GM19025 (cell line): ENCODE measurements at regions not wholly inside any gene's neighbourhood (a gene's known extent, or its start where the extent isn't known, plus 50 kb on each side); places are given as distances from the start of the nearest gene placed in this dataset.

Experiments
- ATAC-seq: cut with Tn5 transposase; IDR thresholded peaks from one replicate; pipeline ENCODE4 v1.9.1; 2021; ENCODE audit warnings: mild to moderate bottlenecking, low read depth, moderate library complexity; ENCODE audit not compliant: unreplicated experiment

- no peak for ATAC-seq
These were observed 250.7 kb upstream of the ZNF32 start for GRCh38 chr10:43899224-43899959.

DNA sequence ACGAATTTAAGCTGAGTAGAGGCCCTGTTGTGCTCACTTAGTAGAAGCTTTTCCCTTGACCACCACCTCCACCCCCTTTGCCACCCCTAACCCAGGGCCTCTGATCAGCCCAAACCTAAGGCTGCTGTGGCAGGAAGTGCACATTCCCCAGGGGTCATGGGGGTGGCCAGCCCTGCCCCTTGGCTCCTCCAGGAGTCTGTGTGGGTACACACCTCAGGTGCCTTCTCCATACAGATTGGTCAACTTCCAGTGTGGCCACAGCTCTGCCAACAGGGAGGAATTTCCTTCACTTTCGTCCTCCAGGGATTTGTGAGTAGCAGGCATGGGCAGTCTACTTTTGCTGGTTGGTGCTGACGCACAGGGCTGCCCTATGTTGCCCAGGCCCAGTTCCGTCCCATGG is 249.9 kb upstream of the ZNF32 start:
- no peak for ATAC-seq

DNA sequence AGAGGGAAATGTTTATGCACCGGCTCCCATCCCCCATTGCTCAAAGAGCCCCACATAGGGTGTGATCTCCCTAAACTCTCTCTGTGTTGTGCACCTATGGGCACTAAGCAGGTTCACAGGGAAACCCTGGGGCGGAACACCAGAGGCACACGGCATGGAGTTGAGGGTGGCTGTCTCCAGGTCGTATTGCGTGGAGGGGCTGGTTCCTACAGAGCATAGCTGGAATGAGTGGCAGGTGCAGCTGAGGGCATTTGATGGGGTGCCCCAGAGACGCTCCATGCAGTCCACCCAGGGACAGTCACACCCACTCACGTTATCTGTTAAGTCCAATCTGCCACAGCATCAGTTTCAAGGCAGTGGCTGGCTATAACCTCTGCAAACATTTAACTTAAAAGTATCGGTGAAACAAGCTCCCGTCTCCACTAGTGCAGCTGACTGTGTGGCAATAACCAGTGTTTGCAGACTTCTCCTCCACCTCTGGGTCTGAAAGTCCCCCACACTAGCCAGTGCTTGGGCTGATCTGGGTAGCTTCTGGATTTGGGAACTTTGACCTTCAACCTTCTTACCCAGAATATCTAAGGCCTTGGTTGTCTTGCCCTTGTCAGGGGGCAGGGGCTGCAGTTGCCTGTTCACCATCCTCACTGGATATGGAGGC is 249.2 kb upstream of the ZNF32 start:
- no peak for ATAC-seq

DNA sequence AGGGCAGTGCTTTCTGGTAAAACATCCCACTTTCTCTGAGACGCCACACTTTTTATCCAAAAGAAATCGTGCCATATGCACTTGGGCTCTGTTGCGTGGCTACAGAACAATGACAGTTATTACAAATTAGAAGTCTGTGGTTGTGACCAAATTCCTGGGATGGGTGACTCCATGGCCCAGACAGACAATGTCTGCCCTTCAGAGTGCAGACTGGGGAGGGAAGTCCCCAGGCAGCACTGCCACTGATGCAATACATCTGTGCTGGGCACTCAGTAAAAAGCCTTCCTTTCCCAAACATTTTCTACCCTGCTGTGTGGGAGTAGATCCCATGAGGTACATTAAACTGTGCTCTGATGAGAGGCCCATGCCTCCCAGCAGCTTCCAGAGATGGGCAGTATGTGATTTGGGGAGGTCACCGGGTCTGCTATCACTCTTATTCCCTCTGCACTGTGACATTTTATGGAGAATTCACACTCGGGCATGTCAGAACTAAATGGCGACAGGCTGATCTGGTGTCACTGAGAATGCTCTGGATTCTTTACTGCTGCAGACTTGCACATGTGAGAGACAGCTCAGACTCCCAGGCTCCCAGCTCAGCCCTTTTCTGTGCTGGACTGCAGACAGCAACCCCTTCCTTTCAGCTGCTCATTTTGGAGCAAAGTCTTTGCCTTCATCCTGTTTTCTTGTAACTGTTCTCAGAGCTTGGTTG is 243.5 kb upstream of the ZNF32 start:
- no peak for ATAC-seq

DNA sequence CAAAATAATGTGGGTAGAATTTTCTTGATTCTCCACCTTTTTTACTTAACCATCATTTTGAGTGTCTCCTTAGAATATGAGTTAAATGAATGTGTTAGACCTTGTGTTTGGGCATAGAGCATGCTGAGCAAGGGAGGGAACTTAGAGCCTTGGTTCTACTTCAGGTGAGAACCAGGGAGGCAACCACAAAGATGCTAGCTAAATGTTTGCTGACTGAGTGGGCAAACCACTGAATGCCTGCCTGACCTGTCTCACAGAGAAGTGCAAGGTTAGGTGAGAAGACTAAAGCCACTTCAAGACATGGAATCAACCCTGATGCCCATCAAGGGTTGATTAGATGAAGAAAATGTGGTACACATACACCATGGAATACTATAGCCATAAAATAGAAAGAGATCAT is 242.6 kb upstream of the ZNF32 start:
- ATAC-seq = no peak

DNA sequence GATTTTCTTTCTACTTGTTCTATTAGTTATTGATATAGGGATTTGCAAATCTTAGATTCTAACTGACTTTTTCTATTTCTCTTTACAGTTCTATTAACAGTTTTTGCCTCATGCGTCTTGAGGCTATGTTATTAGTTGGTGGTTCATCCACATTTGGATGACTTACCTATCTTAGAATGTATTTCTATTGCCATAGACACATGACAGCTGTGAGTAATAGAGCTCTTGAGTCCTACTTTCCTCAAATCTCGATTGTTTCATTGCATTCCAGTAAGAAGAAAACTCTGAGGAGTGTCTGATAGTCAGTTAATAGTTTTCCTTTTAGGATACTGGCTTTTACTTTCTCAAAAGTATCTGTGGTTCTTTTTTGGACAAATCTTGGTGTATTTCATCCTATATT is 241.4 kb upstream of the ZNF32 start:
- no peak for ATAC-seq

GRCh38 chr10:43888586-43888985 is 239.9 kb upstream of the ZNF32 start:
- no peak for ATAC-seq

DNA sequence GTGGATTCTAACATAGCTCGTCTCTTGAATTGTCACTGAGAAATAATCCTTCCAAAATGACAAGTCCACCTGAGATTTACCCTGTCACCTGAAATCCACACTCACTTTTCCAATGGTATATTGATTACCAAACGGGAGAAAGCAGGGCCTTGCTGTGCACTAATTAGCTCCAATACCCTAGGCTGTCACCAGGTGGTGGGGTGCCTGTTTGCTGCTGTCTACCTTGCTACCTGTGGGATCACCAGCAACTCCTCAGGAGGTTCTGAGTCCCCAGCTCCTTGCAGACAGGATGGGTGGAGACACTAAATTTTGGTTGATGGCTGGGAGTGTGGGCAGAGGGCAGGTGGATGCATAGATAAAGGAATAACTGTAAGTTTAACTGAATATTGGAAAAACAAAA is 237.2 kb upstream of the ZNF32 start:
- ATAC-seq = no peak

GRCh38 chr10:43885252-43885651 is 236.6 kb upstream of the ZNF32 start:
- ATAC-seq = no peak

DNA sequence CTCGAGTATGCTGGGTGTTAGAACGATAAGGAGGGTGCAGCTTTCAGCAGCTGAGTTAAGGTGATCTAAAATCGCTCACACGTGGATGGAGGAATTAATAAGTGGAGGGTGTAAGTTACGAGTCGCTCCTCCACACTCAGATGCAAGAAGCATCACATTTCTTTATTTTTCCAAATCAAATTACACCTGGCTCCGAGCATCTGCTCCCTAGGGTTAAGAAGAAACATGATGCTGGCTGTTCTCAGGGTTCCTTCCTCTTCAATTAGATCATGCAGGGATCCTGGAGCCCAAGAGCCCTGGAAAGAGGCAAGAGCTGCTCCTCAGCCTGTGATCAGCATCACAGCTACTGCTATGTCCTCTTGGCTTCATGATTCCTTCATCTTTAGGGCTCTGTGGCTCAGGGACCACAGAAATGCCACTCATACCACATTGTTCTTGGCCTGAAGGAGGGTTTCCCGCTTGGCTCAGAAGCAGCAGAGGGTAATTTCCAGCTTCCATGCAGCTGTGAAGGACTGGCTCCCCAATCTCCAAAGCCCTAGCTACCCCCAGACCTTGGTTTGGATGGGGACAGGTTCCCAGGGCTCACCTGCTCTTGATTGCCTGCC is 235.9 kb upstream of the ZNF32 start:
- ATAC-seq = no peak

DNA sequence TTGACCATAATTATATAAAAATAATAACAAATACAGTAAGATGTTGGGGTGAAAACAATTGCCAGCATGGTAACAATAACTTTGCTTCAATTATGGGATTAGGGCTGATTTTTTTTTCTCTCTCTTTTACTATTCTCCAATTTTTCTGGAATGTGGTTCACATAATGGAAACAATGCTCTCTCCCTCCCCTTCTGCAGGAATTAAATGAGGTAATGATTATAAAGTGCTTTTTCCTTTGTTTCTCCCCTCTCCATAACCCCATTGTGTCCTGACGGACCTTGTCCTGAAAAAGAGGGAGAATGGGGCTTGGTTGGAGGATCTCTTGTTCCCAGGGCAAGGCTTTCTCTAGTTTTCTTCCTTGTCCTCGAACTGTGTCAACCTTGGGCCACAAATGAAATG is 234.0 kb upstream of the ZNF32 start:
- ATAC-seq = no peak

- no peak for ATAC-seq
These were observed 233.0 kb upstream of the ZNF32 start for GRCh38 chr10:43881657-43882056.

GRCh38 chr10:43880160-43880559 is 231.5 kb upstream of the ZNF32 start:
- ATAC-seq = no peak

DNA sequence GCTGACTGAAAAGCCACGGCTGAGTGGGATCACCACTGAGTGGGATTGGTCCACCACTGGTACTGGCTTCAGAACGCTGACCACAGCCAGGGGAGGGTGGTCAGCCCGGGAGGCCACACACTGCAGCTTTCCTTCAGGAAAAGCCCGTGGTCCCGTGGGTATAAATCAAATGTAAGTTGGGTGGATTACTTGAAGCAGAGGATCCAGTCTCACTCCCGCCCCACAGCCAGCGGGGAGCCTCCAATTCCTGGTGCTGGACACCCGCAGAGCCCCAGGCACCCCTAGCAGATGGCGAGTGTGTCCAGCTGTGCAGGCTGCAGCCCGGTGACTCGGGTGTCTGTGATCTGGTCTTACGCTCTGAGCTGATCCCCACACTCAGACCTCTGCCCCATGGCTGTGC is 231.1 kb upstream of the ZNF32 start:
- no peak for ATAC-seq

DNA sequence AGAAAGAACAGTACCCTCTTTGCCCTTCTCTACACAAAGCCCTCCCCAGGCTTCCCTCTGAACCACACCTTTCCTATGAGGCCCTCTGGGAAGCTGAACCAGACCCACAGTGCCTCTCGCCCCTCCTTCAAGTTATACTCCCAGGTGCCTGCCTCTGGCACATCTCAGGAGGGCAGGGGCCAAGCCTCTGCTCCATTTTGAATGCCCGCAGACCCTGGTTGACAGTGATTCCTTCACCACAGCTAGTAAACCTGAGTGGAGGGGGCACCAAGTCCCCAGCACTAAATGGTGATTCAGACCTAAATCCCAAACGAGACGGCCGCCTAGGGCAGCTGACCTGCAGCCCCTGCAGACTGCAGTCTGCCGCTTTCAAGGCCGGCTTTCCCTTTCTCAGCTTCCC is 230.5 kb upstream of the ZNF32 start:
- no peak for ATAC-seq

DNA sequence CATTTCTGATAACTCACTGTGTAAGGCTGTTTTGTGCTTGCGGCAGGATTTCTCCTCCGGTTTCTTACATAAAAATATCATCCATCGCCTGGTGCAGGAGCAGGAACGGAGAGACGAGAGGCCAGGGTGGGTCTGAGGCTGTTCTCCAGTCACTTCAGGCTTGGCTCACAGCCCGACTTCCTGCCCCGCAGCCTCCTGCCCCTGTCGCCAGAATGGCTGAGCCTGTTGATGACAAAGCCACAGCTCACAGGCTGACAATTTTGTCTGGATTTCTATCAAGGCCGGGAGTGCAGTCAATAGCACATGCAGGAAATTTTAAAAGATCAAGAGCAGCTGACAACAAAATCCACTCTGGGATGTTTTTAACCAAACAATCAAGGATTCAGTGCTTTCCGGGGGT is 229.7 kb upstream of the ZNF32 start:
- no peak for ATAC-seq

GRCh38 chr10:43876976-43877375 is 228.3 kb upstream of the ZNF32 start:
- no peak for ATAC-seq

DNA sequence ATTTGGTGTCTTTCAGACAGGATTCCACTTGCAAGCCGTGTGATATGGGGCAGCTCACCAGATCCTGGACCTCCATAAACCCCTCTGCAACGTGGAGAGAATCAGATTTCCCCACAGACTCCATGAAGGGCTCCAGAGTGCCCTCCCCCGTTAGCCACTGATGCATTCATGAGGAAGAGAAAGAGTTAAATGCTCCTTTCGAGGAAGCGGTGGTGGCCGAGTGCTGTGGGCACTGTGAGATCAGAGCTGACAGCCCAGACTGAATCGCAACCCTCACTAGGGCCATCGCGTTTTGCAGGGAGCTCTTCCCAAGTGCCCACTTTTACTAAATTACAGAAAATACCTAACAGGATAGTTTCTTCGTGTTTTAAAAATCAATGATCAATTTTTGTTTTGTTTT is 226.3 kb upstream of the ZNF32 start:
- no peak for ATAC-seq

GRCh38 chr10:43873717-43874116 is 225.0 kb upstream of the ZNF32 start:
- ATAC-seq = no peak

- ATAC-seq = no peak
These were observed 224.0 kb upstream of the ZNF32 start for GRCh38 chr10:43872644-43873043.

- ATAC-seq = no peak
These were observed 222.9 kb upstream of the ZNF32 start for GRCh38 chr10:43871545-43871944.
